ENCODE measurements at regions not wholly inside any gene's neighbourhood (a gene's known extent, or its start where the extent isn't known, plus 50 kb on each side); places are given as distances from the start of the nearest gene placed in this dataset.
A peak's percentile ranks its signal among the peaks of the same experiment; 100 is the strongest.

DNA sequence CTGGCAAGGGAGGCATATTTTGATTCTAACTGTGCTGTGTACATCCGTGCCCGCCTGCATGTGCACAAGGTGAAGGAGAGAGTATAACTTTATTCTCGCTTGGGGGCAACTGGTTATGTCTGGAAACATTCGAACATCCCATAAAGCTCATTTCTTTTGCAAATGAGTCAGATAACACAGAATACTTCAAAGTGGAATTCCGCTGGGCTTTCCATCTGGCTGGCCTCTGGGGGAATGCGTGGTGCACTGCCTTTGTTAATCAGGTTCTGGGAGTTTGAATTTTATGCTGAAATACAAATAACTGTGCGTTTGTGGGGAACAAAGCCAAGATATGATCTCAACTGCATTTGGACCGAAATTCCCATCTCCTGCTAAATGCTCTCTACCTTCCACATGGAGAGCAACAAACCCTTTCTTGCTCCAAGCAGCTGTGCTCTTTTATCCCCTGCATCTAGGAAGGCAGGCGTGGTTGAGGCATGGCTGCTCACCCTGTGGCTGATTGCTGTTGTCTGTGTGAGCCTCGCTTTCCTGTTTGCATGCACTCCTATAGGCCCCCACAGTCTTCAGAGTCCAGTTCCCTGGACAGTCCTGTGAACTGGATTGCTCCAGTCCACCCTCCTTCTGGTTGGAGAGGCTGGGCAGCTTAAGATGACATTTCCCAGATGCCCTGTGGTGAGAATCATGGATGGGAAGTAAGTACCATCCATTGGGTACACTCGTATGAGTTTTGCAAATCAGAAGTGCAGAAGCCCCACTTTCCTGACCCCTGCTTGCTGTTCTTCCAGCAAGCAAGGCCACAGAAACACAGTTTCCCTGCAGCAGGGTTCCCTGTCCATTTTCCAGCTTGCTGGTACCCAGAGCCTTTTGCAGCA is 82.9 kb upstream of the ALDH1B1 start:
- no peak overlapping the region for H3K4me3 ChIP-seq (replicated peaks in 1 of 2; ENCODE audit: low read depth in 2 of 2, low read length in 2 of 2)
- DNase-seq (ENCODE audit: low read depth in 2 of 2) = peak in 1 of 2 donors; percentile 9
- TF ChIP-seq, protein P1, sequence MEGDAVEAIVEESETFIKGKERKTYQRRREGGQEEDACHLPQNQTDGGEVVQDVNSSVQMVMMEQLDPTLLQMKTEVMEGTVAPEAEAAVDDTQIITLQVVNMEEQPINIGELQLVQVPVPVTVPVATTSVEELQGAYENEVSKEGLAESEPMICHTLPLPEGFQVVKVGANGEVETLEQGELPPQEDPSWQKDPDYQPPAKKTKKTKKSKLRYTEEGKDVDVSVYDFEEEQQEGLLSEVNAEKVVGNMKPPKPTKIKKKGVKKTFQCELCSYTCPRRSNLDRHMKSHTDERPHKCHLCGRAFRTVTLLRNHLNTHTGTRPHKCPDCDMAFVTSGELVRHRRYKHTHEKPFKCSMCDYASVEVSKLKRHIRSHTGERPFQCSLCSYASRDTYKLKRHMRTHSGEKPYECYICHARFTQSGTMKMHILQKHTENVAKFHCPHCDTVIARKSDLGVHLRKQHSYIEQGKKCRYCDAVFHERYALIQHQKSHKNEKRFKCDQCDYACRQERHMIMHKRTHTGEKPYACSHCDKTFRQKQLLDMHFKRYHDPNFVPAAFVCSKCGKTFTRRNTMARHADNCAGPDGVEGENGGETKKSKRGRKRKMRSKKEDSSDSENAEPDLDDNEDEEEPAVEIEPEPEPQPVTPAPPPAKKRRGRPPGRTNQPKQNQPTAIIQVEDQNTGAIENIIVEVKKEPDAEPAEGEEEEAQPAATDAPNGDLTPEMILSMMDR (IDR thresholded peaks at IDR 0.05; ENCODE audit: low read depth, low read length) = no peak

DNA sequence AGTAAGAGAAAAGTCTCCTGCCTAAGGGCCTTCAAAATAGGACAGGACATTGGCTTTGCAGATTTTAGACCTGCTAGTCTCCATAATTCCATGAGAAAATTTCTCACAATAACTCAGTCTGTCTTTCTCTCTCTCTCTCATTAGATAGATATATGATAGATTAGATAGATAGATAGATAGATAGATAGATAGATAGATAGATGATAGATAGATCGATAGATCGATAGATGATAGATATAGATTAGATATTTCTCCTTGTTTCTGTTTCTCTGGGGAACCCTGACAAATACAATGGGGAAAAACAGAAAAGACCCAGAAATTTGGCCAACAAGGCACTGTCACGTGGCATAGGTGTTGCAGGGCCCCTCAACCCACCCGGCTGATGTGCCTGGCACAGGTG is 84.4 kb upstream of the ALDH1B1 start:
- TF ChIP-seq, protein P1 (IDR thresholded peaks at IDR 0.05; ENCODE audit: low read depth, low read length) = no peak

DNA sequence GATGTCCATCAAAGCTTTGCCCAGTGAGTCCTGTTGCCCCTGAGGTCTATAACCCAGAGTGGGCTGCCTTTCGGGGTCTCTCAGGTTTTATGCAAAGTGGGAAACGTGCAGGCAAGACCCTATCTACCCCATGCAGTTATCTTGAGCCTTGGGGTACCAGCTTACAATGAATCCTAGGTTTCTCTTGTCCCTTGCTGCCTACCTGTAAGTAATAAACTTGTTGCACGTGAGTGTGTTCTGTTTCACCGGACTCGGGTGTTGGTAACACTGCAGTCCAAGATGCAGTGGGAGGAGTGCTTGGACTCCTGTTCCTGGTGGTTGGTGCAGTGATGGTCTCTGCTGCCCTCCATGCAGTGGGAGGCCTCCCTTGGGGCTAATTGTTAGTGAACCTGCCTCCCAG is 85.6 kb upstream of the ALDH1B1 start:
- no peak for DNase-seq (ENCODE audit: low read depth in 2 of 2)
- TF ChIP-seq, protein P1 (IDR thresholded peaks at IDR 0.05; ENCODE audit: low read depth, low read length) = no peak
- no peak overlapping the region for H3K4me3 ChIP-seq (replicated peaks in 1 of 2; ENCODE audit: low read depth in 2 of 2, low read length in 2 of 2)

More for the DNA sequence above, 84.4 kb upstream of the ALDH1B1 start:
- DNase-seq (ENCODE audit: low read depth in 2 of 2) = no peak
- no peak overlapping the region for H3K4me3 ChIP-seq (replicated peaks in 1 of 2; ENCODE audit: low read depth in 2 of 2, low read length in 2 of 2)

DNA sequence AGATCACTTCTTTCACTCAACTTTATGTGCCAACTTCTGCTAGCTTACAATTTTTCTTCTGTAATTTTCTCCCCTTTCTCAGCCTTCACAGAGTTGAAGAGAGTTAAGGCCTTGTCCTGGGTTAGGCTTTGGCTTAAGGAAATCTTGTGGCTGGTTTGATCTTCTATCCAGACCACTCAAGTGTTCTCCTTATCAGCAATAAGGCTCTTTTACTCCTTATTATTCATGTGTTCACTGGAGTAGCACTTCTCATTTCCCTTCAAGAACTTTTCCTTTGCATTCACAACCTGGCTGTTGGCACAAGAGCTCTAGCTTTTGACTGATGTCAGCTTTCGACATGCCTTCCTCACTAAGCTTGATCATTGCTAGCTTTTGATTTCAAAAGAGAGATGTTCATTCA is 86.9 kb upstream of the ALDH1B1 start:
- no peak overlapping the region for H3K4me3 ChIP-seq (replicated peaks in 1 of 2; ENCODE audit: low read depth in 2 of 2, low read length in 2 of 2)
- TF ChIP-seq, protein P1 (IDR thresholded peaks at IDR 0.05; ENCODE audit: low read depth, low read length) = no peak
- no peak for DNase-seq (ENCODE audit: low read depth in 2 of 2)

DNA sequence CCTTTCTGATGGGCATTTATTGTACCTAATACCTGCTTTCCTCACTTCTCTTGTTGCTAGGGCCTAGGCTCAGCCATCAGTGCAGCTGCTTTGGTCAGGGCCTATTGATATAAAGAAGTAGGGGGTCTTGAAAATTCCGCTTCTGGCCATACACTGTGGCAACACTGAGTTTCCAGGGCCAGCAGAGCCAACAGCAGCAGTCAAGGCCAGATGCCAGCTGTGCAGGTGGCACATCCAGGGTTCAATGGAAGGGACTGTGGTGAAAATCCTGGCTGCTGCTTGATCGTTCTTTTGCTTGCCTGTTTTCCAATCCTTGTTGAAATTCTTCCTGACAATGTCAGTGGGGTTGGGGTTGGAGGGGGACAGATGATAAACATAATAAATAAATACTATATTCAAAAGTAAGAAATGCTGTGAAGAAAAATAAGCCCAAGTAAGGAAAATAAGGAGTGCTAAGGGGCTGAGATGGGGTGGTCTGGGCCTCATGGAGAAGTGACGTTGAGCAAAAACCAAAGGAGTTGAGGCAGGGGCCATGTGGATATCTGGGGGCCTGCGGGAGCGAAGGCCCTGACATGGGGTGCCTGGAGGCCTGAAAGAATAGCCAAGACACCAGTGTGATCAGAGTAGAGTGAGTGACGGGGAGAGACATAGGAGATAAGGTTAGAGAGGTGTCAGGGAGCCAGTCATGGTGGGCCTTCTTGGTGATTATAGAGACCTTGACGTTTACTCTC is 91.0 kb upstream of the ALDH1B1 start:
- no peak overlapping the region for H3K4me3 ChIP-seq (replicated peaks in 1 of 2; ENCODE audit: low read depth in 2 of 2, low read length in 2 of 2)
- TF ChIP-seq, protein P1 (IDR thresholded peaks at IDR 0.05; ENCODE audit: low read depth, low read length) = no peak
- no peak for DNase-seq (ENCODE audit: low read depth in 2 of 2)

DNA sequence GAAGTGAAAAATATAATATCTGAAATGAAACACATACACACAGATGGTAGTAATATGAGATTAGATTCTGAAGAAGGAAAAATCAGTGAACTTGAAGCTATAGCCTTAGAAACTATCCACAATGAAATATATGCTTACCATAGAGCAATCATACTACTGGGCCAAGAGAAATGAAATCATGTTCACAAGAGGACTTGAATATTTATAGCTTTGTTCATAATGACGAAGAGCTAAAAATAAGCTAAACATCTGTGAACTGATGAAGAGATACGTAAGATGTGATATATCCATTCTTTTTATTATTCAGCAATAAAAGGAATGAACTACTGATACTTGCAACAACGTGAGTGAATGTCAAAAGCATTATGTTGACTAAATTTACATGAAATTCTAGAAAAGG is 92.6 kb upstream of the ALDH1B1 start:
- TF ChIP-seq, protein P1 (IDR thresholded peaks at IDR 0.05; ENCODE audit: low read depth, low read length) = no peak
- DNase-seq (ENCODE audit: low read depth in 2 of 2) = no peak
- H3K4me3 ChIP-seq (replicated peaks in 1 of 2; ENCODE audit: low read depth in 2 of 2, low read length in 2 of 2) = no peak overlapping the region

Data from cardiac fibroblast (primary cell).